A673 (cell line): ENCODE measurements at regions not wholly inside any gene's neighbourhood (a gene's known extent, or its start where the extent isn't known, plus 50 kb on each side); places are given as distances from the start of the nearest gene placed in this dataset.

Experiments used
- CTCF ChIP-seq: fragments of 300-800, 200-600 bp; sonication (generic); conservative IDR thresholded peaks from 2 replicates; pipeline ENCODE4 v1.5.1; 2017; ENCODE audit warnings: low read depth, mild to moderate bottlenecking, antibody characterized with exemption, low read length, moderate library complexity, mixed read lengths
- EZH2 ChIP-seq: fragments of 200-600 bp; sonication (generic); IDR thresholded peaks from 2 replicates; pipeline ENCODE4 v1.6.1; 2017; ENCODE audit warnings: borderline replicate concordance, low read depth, mild to moderate bottlenecking, mixed read lengths, antibody characterized with exemption, low read length; ENCODE audit not compliant: poor library complexity, severe bottlenecking

- no peak for TF ChIP-seq CTCF
- TF ChIP-seq EZH2: no peak
Measured at GRCh38 chr20:22257912-22258311, 326.5 kb downstream of the FOXA2 start.
